GM23248 (cell line): ENCODE measurements at regions not wholly inside any gene's neighbourhood (a gene's known extent, or its start where the extent isn't known, plus 50 kb on each side); places are given as distances from the start of the nearest gene placed in this dataset.
A peak's percentile ranks its signal among the peaks of the same experiment; 100 is the strongest.

Experiments
- DNase-seq: peaks from one replicate; pipeline ENCODE4 v3.0.0-alpha.2; 2015
- H2AFZ ChIP-seq: fragments of 200-600 bp; sonication (generic); 2 replicates; pipeline ENCODE4 v1.6.1; 2016; ENCODE audit warnings: antibody characterized with exemption
- H3F3A ChIP-seq: fragments of 200-600 bp; sonication (generic); 2 replicates; pipeline ENCODE4 v1.6.1; 2016; ENCODE audit warnings: mild to moderate bottlenecking, antibody characterized with exemption, mixed run types; ENCODE audit not compliant: insufficient read depth
- H3K27ac ChIP-seq: fragments of 200-600 bp; sonication (generic); 2 replicates; pipeline ENCODE4 v1.5.1; 2016; ENCODE audit warnings: mild to moderate bottlenecking
- H3K27me3 ChIP-seq: fragments of 200-600 bp; sonication (generic); replicated peaks from 2 replicates; pipeline ENCODE4 v1.6.1; 2016; ENCODE audit warnings: mild to moderate bottlenecking; ENCODE audit not compliant: insufficient read depth
- H3K36me3 ChIP-seq: fragments of 200-600 bp; sonication (generic); 2 replicates; pipeline ENCODE4 v1.6.1; 2016; ENCODE audit warnings: low read depth, mild to moderate bottlenecking
- H3K4me1 ChIP-seq: fragments of 200-600 bp; sonication (generic); 2 replicates; pipeline ENCODE4 v1.6.1; 2016; ENCODE audit warnings: mild to moderate bottlenecking; ENCODE audit not compliant: insufficient read depth
- H3K4me2 ChIP-seq: fragments of 200-600 bp; sonication (generic); one replicate; pipeline ENCODE4 v1.6.1; 2016; ENCODE audit warnings: mild to moderate bottlenecking; ENCODE audit not compliant: unreplicated experiment
- H3K4me3 ChIP-seq: fragments of 200-600 bp; sonication (generic); 2 replicates; pipeline ENCODE4 v1.5.1; 2016; ENCODE audit warnings: mild to moderate bottlenecking
- H3K79me2 ChIP-seq: fragments of 200-600 bp; sonication (generic); 2 replicates; pipeline ENCODE4 v1.6.1; 2016; ENCODE audit warnings: mild to moderate bottlenecking; ENCODE audit not compliant: insufficient read depth
- H3K9ac ChIP-seq: fragments of 200-600 bp; sonication (generic); 2 replicates; pipeline ENCODE4 v1.6.1; 2016; ENCODE audit warnings: mild to moderate bottlenecking
- H3K9me2 ChIP-seq: fragments of 200-600 bp; sonication (generic); 2 replicates; pipeline ENCODE4 v1.6.1; 2016; ENCODE audit warnings: mixed run types, mild to moderate bottlenecking, moderate library complexity; ENCODE audit not compliant: insufficient read depth
- H3K9me3 ChIP-seq: fragments of 200-600 bp; sonication (generic); one replicate; pipeline ENCODE4 v1.6.1; 2017; ENCODE audit warnings: low read depth
- H4K20me1 ChIP-seq: fragments of 200-600 bp; sonication (generic); 2 replicates; pipeline ENCODE4 v1.6.0; 2016; ENCODE audit not compliant: insufficient read depth
- EZH2 ChIP-seq: fragments of 200-600 bp; sonication (generic); IDR thresholded peaks from 2 replicates; pipeline ENCODE4 v1.6.1; 2018; ENCODE audit warnings: antibody characterized with exemption, mild to moderate bottlenecking; ENCODE audit not compliant: insufficient read depth, poor library complexity, severe bottlenecking
- EZH2phosphoT487 ChIP-seq: fragments of 200-600 bp; sonication (generic); IDR thresholded peaks from 2 replicates; pipeline ENCODE4 v1.6.1; 2018; ENCODE audit warnings: antibody characterized with exemption, moderate library complexity, mild to moderate bottlenecking, low read depth; ENCODE audit not compliant: insufficient read depth
- WGBS, 2 experiments: methylation state at CpG; one replicate each; pipeline ENCODE4 v1.1.6; 2015 to 2017; ENCODE audit warnings: low lambda C conversion rate in 2 of 2, low coverage in 1 of 2; ENCODE audit errors: missing lambda C conversion rate in 2 of 2; 5-methylcytosine and 5-hydroxymethylcytosine counted together
- in situ Hi-C: fragments of 300-500 bp; cut with MboI; formaldehyde crosslinking; loops from 2 replicates; pipeline ENCODE4 v1.15.0; 2020

DNA sequence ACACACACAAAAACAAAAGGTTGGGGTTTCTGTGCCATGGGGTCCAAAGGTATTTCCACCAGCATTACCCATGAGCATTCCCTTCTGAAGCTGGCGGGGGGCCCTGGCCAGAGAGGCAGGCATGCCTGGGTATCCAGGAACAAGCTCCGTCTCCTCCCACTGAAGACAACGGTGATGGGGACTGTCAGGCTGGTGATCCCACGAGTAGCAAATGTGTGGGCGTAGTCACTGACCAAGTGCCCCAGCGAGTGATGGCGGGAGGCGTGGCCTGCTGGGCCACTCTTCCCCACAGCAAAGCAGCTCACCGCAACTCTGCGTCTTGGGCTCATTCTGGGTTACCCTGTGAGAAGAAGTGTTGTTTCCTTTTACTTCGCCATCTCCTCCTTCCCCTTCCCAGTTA, 270.6 kb downstream of the CDCA7 start:
- Histone ChIP-seq H3K27me3 (no peaks in the 10 kb centered on the region), H3K79me2 (no peaks in the 10 kb centered on the region), H4K20me1 (no peaks in the 10 kb centered on the region), H3K4me3 (no peak overlapping the region), H3K4me2 (no peak overlapping the region), H3K9ac (no peak overlapping the region), H3K9me2 (no peaks in the 10 kb centered on the region), H3F3A (no peaks in the 10 kb centered on the region), H3K9me3 (no peaks in the 10 kb centered on the region), H3K36me3 (no peaks in the 10 kb centered on the region), H3K4me1 (no peaks in the 10 kb centered on the region), H2AFZ (no peak overlapping the region), H3K27ac (no peak overlapping the region)
- 84 to 85% methylated on average over 10 to 11 of the region's 11 CpGs for WGBS, 2 experiments
- TF ChIP-seq EZH2 (no peak), EZH2phosphoT487 (no peak)
- no peak for DNase-seq
- in situ Hi-C loops: no loop called here

DNA sequence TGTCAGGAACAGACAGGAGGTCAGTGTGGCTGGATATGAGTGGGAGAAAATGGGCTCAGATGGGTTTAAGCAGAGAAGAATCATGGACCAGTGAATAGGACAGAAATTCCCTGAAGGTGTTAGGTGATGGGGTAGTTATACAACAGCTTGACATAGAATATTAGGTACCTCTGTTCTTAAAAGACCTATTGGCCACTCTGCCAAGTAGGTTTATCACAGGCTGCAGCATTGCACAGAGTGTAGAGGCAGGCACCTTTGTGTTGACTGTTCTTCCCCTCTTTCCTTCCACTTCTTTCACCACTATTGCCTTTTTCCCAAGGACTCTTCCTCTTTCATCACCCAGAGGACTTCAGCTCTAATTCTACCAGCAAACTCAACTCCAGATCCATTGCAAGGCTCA, 274.4 kb downstream of the CDCA7 start:
- Histone ChIP-seq H3K79me2 (no peaks in the 10 kb centered on the region), H3K4me3 (no peak overlapping the region), H3K36me3 (no peaks in the 10 kb centered on the region), H3K27me3 (no peaks in the 10 kb centered on the region), H2AFZ (no peak overlapping the region), H3K9ac (no peak overlapping the region), H3K27ac (no peak overlapping the region), H3K4me1 (peaks cover 10% of the 10 kb centered on the region), H3K4me2 (no peak overlapping the region), H3K9me2 (no peaks in the 10 kb centered on the region), H3K9me3 (no peaks in the 10 kb centered on the region), H4K20me1 (no peaks in the 10 kb centered on the region), H3F3A (no peaks in the 10 kb centered on the region; the same call in 1 of the 2 replicates)
- DNase-seq: no peak
- in situ Hi-C loops: no loop called here
- TF ChIP-seq EZH2phosphoT487 (no peak), EZH2 (no peak)

DNA sequence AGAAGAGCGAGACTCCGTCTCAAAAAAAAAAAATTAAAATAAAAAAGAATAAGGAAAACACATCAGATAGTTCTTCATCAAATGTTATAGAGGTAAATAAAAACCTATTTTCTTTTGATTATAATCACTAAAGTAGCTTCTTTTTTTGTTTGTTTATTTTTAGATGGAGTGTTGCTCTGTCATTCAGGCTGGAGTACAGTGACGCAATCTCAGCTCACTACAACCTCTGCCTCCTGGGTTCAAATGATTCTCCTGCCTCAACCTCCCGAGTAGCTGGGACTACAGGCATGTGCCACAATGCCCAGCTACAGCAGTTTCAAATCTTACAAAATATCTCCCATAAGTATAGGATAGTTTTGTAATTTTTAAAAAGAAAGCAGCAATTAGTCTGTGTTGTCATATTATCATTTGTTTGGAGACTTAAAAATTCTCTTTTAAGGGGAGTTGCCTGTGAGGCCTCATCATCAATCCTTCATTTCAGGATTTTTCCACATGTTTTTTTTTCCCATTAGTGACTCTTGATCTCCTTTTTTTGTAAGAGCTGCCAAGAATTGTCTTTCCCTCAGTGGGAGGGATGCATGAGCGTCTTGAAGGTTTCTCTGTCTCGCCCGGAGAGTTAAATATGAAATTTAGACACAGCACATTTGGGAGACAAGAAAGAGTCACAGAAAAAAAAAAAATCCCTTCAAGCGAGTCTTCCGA, 275.9 kb downstream of the CDCA7 start:
- Histone ChIP-seq H3K27ac (no peak overlapping the region), H3K9ac (peak overlapping the region; percentile 14; the same call in 1 of the 2 replicates)
- 35 to 40% methylated on average over 9 of the region's 9 CpGs for WGBS, 2 experiments

DNA sequence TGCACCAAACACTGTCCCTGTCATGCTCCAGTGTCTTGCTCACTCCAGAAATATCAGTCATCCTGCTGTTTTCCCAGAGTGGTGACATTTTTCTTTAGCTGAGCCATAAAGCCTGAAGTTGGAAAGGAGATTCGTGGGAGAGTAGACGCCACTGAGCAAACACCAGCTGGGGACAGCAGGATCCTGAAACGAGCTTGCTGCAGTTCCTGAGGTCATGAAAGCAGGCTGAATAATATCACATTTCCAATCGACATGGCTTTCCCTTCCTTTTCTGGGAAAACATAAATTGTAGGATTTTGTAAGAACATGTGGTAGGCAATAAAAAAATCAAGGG, 276.4 kb downstream of the CDCA7 start:
- H3K4me1 ChIP-seq: peaks cover 10% of the 10 kb centered on the region
- H3K9ac ChIP-seq: peak overlapping the region; percentile 14; the same call in 1 of the 2 replicates
- H3K27ac ChIP-seq: no peak overlapping the region
- DNase-seq: peak; percentile 55
- H3K4me2 ChIP-seq: peak overlapping the region; percentile 50
- no peaks in the 10 kb centered on the region for H3K79me2 ChIP-seq
- peak overlapping the region; percentile 41 for H3K4me3 ChIP-seq
- H3K9me3 ChIP-seq: no peaks in the 10 kb centered on the region
- no peaks in the 10 kb centered on the region for H3K9me2 ChIP-seq
- H2AFZ ChIP-seq: peak overlapping the region; percentile 75
- TF ChIP-seq EZH2 (no peak), EZH2phosphoT487 (no peak)
- no peaks in the 10 kb centered on the region for H3K27me3 ChIP-seq
- H3F3A ChIP-seq: no peaks in the 10 kb centered on the region; the same call in 1 of the 2 replicates
- WGBS, 2 experiments: 1 to 3% methylated on average over 4 of the region's 4 CpGs
- H4K20me1 ChIP-seq: no peaks in the 10 kb centered on the region
- in situ Hi-C loops: no loop called here
- no peaks in the 10 kb centered on the region for H3K36me3 ChIP-seq

More for the DNA sequence above, 275.9 kb downstream of the CDCA7 start:
- peaks cover 10% of the 10 kb centered on the region for H3K4me1 ChIP-seq
- H3K27me3 ChIP-seq: no peaks in the 10 kb centered on the region
- peak overlapping the region; percentile 41 for H3K4me3 ChIP-seq
- no peaks in the 10 kb centered on the region for H3K9me2 ChIP-seq
- no peaks in the 10 kb centered on the region for H3K9me3 ChIP-seq
- H3K4me2 ChIP-seq: peak overlapping the region; percentile 50
- in situ Hi-C loops: no loop called here
- no peaks in the 10 kb centered on the region for H4K20me1 ChIP-seq
- DNase-seq: no peak
- H3F3A ChIP-seq: no peaks in the 10 kb centered on the region; the same call in 1 of the 2 replicates
- TF ChIP-seq EZH2phosphoT487: no peak
- no peak for TF ChIP-seq EZH2
- H3K36me3 ChIP-seq: no peaks in the 10 kb centered on the region
- H2AFZ ChIP-seq: peak overlapping the region; percentile 75
- no peaks in the 10 kb centered on the region for H3K79me2 ChIP-seq
